Hindlimb muscle (tissue), 1 donor: ENCODE measurements at regions not wholly inside any gene's neighbourhood (a gene's known extent, or its start where the extent isn't known, plus 50 kb on each side); places are given as distances from the start of the nearest gene placed in this dataset.
"Not testable (repeated sequence)": the region's sequence is repeated elsewhere in the genome, so short reads cannot be mapped to it uniquely, and the experiment has no call there.

Source experiments
- DNase-seq: peaks from one replicate; pipeline ENCODE4 v3.0.0-alpha.2; 2013

GRCh38 chr7:97381815-97382554 lies 264.5 kb downstream of the SDHAF3 start:
- DNase-seq: no peak

GRCh38 chr7:97390052-97390451 lies 272.6 kb downstream of the SDHAF3 start:
- DNase-seq: no peak

- no peak for DNase-seq
Observed at GRCh38 chr7:97390915-97391593, 273.6 kb downstream of the SDHAF3 start.

DNA sequence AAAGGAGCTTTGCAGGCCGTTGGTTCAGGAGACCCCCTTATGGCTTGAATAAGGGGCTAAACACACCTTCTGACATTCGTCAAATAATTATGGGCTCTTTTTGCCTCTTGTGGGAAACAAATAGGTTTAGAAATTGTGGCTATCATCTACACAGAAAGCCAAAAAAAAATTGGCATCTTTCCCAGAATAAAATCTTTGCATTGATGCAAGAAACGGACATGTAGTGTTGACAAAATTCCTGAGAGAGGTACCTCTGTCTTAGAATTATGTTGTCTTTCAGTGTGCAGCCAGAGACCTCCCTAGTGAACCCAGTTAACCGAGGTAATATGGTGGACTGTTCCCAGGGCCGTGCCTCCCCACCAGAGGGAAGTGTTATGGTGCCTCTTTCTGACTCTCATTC lies 283.9 kb downstream of the SDHAF3 start:
- no peak for DNase-seq

DNA sequence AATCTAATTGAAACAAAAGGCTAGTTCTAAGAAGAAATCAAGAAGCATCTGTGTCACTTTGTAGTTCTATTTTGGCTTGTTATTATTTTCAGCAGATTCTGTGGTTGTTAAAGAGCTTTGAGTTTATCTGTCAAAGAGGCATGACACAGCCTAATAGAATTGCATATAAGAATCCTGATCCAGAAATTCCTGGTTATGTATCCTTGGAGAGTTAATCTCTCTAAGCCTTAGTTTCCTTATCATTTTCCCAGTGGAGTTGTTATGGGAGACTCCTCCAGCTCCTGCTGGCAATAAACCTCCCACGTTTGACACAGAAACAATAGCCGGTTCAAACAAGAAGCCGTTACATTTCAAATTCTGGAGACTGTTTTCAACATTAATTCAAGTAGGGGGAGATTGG lies 288.3 kb downstream of the SDHAF3 start:
- no peak for DNase-seq

- no peak for DNase-seq
Observed at GRCh38 chr7:97407106-97407505, 289.6 kb downstream of the SDHAF3 start.

- DNase-seq: no peak
Observed at GRCh38 chr7:97409346-97409745, 291.8 kb downstream of the SDHAF3 start.

GRCh38 chr7:97418312-97418711 lies 300.8 kb downstream of the SDHAF3 start:
- DNase-seq: no peak

DNA sequence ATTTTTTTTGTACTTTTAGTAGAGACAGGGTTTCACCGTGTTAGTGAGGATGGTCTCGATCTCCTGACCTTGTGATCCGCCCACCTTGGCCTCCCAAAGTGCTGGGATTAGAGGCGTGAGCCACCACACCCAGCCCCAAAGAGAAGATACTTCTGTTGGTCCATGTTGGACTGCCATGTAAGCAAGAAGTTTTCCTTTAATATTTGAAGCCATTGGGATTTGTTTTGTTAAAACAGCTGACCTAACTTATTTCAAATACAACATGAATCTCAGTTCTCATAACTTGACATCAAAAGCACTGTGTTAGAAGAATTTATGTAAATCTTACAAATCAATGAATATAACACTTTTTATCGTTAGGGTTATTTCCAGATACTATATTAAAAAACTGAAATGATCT lies 302.4 kb downstream of the SDHAF3 start:
- no peak for DNase-seq

DNA sequence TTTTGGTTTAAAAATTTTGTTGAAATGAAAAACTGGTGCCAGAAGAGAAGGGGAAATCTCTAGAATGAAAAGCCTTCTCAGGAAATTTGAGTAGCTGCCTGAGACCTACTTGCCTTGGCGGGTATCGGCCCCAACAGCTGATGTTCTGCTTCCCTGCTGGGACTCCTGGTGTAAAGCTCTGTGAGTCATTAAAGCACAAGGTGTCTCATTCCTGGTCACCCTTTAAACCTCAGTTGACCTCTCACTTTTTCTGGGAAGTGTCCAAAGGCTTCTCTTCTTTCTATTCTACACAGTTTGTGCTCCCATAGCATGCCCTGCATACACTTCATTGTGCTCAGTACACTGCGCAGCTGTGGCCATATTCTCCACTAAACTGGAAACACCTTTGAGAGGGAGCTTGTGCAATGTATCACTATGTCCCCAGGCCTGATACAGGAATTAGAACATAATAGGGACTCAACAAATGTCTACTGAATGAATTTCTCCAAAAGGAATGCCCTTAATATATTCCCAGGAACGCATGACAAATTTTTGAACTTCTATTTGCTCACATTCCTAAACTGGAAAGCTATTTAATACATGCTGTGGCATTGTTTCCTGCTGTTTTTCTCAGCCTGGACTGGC lies 303.9 kb downstream of the SDHAF3 start:
- no peak for DNase-seq

DNA sequence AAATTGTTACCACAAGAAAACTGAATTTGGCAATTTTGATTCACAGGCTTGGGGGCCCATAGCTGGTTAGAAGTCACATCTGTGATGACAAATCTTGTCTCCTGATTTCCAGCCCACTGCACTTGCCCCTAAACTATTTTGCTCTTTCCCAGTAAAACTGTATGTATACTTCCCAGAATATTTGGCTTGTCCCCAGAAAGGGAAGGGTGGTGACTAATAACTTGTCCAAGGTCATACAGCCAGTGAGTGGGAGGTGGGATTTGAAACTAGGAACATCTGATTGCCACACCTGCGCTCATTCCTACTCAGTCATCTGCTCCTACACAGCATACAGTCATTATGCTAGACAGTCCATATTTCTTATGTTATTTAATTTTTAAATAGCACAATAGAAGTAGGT lies 304.5 kb downstream of the SDHAF3 start:
- no peak for DNase-seq

GRCh38 chr7:97430006-97430405 lies 301.9 kb upstream of the TAC1 start:
- DNase-seq: no peak

- DNase-seq: no peak
Observed at GRCh38 chr7:97439637-97440214, 292.2 kb upstream of the TAC1 start.

GRCh38 chr7:97446361-97446760 lies 285.5 kb upstream of the TAC1 start:
- DNase-seq: no peak

DNA sequence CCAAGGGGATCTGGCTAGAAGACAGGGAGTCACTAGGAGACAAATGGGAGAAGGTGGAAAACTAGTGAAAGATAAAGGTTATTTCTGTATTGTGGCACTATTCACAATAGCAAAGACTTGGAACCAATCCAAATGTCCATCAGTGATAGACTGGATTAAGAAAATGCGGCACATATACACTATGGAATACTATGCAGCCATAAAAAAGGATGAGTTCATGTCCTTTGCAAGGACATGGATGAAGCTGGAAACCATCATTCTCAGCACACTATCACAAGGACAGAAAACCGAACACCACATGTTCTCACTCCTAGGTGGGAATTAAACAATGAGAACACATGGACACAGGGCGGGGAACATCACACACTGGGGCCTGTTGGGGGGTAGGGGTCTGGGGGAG lies 282.4 kb upstream of the TAC1 start:
- DNase-seq: not testable (repeated sequence)

- no peak for DNase-seq
Observed at GRCh38 chr7:97450516-97450915, 281.4 kb upstream of the TAC1 start.

DNA sequence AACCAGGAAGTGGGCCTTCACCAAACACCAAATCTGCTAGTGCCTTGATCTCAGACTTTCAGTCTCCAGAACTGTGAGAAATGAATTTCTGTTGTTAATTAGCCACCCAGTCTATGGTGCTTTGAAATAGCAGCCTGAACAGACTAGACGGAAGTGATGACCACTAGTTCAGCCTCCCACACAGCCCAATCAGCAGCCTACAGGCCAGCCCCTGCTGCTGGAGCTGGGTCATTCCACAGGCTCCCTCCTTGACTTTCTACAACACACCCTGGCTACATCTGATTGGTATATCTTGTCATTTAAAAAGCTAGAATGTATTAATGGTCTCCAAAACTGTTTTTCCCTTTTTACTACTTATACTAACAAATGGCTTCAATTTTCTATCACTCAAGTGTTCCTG lies 277.2 kb upstream of the TAC1 start:
- DNase-seq: no peak

- no peak for DNase-seq
Observed at GRCh38 chr7:97457054-97457453, 274.8 kb upstream of the TAC1 start.

- no peak for DNase-seq
Observed at GRCh38 chr7:97460433-97460832, 271.5 kb upstream of the TAC1 start.

- DNase-seq: no peak
Observed at GRCh38 chr7:97461596-97461995, 270.3 kb upstream of the TAC1 start.

DNA sequence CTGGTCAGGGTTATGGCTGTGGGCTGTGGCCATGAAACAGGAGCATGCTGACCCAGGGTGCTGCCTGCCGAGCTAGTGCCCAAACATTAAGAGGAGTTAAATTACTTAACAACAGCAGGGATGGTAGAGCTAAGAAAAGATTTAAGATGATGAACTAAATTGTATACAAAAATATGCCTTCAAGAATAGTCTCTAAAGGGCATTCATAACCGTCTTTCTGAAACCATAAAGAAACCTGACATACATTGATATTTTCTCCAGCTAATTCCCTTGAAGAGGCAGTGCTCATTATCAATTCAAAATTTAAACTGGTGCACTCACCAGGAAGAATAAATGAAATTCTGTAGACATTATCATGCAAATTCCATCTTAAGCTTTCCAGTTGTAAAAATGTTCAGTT lies 265.8 kb upstream of the TAC1 start:
- no peak for DNase-seq

DNA sequence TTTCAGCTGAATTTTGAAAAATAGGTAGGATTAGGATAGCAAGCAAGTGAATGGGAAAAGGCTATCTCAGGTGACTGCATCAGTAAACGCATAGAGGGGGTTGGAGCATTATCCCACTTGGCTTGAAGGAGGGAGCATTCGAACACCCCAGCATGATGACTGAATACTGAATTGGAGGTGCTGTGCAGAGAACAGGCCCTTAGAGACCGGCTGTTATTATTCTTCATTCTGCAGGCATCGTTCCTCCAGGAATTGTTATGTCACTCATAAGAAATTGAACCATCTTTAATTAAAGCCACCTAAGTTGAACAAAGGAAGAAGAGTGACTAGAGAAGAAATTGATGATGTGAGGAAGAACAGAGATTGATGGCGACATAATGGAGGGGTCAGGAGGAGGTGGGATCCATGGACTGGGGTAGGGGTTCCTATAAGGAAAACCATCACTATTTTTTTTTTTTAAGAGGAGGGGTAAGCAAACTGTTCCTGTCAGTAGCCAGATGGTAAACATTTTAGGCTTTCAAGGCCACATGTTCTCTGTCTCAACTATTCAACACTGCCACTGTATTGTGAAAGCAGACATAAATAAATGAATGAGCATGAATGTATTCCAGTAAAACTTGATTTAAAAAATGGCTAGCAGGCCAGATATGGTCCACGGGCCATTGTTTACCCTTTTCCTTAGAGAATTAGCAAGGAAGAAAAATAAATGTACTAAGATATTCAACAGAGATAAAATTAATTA lies 264.7 kb upstream of the TAC1 start:
- DNase-seq: no peak

DNA sequence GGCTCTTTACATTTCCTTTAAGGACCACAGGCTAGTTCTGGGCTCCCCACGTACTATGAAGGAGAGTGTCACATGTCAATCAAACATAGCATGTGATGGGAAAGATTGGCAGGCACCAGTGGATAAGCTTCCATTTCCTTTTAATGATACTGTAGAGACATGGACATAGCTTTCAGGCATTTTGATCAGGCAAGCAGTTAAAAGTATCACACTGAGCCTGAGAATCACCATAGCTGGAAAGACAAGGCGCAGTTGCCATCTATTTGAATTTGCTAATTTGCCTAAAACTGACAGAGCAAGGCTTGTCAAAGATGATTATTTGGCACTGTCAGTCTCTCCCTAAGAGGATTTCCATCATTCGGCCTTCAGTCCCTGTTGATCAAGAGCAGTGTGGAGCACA lies 263.4 kb upstream of the TAC1 start:
- DNase-seq: no peak
